SK-N-SH (cell line): ENCODE measurements at regions not wholly inside any gene's neighbourhood (a gene's known extent, or its start where the extent isn't known, plus 50 kb on each side); places are given as distances from the start of the nearest gene placed in this dataset.

Source experiments
- POLR2AphosphoS5 ChIP-seq: IDR thresholded peaks from 2 replicates; pipeline ENCODE4 v1.6.1; 2012; ENCODE audit warnings: low read depth, low read length
- SMC3 ChIP-seq: IDR thresholded peaks from 2 replicates; pipeline ENCODE4 v1.6.1; 2012; ENCODE audit warnings: low read depth, low read length, improper control_type of control experiment
- TCF12 ChIP-seq: IDR thresholded peaks from 2 replicates; pipeline ENCODE4 v1.4.0; 2012
- TF ChIP-seq, protein P1 (sequence below): IDR thresholded peaks from 2 replicates; pipeline ENCODE4 v1.4.0; 2012; ENCODE audit warnings: low read depth, borderline replicate concordance
- TF ChIP-seq, protein P2 (sequence below): fragments of 200-600 bp; sonication (generic); IDR thresholded peaks from 2 replicates; pipeline ENCODE4 v1.6.1; 2017; ENCODE audit warnings: antibody characterized with exemption, mild to moderate bottlenecking, moderate library complexity

- TF ChIP-seq TCF12 (peak; percentile 70), POLR2AphosphoS5 (no peak), SMC3 (no peak)
- TF ChIP-seq, protein P1, sequence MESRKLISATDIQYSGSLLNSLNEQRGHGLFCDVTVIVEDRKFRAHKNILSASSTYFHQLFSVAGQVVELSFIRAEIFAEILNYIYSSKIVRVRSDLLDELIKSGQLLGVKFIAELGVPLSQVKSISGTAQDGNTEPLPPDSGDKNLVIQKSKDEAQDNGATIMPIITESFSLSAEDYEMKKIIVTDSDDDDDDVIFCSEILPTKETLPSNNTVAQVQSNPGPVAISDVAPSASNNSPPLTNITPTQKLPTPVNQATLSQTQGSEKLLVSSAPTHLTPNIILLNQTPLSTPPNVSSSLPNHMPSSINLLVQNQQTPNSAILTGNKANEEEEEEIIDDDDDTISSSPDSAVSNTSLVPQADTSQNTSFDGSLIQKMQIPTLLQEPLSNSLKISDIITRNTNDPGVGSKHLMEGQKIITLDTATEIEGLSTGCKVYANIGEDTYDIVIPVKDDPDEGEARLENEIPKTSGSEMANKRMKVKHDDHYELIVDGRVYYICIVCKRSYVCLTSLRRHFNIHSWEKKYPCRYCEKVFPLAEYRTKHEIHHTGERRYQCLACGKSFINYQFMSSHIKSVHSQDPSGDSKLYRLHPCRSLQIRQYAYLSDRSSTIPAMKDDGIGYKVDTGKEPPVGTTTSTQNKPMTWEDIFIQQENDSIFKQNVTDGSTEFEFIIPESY: no peak
- TF ChIP-seq, protein P2, sequence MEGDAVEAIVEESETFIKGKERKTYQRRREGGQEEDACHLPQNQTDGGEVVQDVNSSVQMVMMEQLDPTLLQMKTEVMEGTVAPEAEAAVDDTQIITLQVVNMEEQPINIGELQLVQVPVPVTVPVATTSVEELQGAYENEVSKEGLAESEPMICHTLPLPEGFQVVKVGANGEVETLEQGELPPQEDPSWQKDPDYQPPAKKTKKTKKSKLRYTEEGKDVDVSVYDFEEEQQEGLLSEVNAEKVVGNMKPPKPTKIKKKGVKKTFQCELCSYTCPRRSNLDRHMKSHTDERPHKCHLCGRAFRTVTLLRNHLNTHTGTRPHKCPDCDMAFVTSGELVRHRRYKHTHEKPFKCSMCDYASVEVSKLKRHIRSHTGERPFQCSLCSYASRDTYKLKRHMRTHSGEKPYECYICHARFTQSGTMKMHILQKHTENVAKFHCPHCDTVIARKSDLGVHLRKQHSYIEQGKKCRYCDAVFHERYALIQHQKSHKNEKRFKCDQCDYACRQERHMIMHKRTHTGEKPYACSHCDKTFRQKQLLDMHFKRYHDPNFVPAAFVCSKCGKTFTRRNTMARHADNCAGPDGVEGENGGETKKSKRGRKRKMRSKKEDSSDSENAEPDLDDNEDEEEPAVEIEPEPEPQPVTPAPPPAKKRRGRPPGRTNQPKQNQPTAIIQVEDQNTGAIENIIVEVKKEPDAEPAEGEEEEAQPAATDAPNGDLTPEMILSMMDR: no peak
These were observed 1879.1 kb upstream of the ACO1 start for GRCh38 chr9:30505311-30505710.
